ENCODE measurements at regions not wholly inside any gene's neighbourhood (a gene's known extent, or its start where the extent isn't known, plus 50 kb on each side); places are given as distances from the start of the nearest gene placed in this dataset.

DNA sequence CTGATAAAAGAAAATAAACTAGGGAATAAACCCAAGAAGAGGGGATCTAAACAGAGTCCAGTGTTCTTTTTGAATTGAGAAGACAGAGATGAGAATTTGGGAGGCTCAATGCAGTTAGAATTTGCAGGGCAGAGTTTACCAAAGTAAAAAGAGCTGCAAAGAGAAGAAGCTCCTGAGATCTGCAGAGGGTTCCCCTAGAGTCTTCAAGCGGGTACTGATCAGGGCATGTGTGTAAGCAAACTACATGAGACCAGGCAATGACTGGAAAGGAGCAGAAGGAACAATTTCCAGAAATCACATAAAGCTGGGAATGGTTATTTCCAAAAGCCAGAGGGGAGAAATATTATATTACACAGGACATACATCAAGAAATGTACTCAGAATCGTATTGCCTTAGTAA lies 58.1 kb upstream of the TES start:
- H3K4me1 ChIP-seq (ENCODE audit: low read depth), result no peaks in the 10 kb centered on the region
- no peak overlapping the region for H3K27ac ChIP-seq
- H3K4me3 ChIP-seq, result no peak overlapping the region
- no peak for TF ChIP-seq CTCF (IDR thresholded peaks at IDR 0.05; ENCODE audit: low read depth, low read length)
- DNase-seq (ENCODE audit: low read depth in 1 of 2, low spot score in 1 of 2), result no peak
- no peaks in the 10 kb centered on the region for H3K27me3 ChIP-seq
- no peaks in the 10 kb centered on the region for H3K9me3 ChIP-seq (ENCODE audit: low read depth)
- no peaks in the 10 kb centered on the region for H3K36me3 ChIP-seq

DNA sequence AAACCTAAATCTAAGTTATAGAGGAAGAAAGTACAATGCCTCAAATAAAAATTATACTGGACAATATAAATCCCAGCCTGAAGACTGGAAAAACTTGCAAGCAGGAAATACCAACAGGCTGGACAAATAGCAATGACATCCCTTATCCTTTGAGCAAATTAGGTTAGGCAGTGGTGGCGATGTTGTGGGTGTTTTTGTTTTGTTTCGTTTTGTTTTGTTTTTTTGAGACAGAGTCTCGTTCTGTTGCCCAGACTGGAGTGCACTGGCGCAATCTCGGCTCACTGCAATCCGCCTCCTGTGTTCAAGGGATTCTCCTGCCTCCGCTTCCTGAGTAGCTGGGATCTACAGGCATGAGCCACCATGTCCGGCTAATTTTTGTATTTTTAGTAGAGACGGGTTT lies 57.3 kb upstream of the TES start:
- DNase-seq (ENCODE audit: low read depth in 1 of 2, low spot score in 1 of 2), result no peak

GRCh38 chr7:116159711-116160110 lies 50.6 kb upstream of the TES start:
- Histone ChIP-seq H3K9me3 (ENCODE audit: low read depth) (no peaks in the 10 kb centered on the region), H3K4me3 (no peak overlapping the region), H3K36me3 (no peaks in the 10 kb centered on the region), H3K4me1 (ENCODE audit: low read depth) (peaks cover 11% of the 10 kb centered on the region), H3K27me3 (no peaks in the 10 kb centered on the region), H3K27ac (no peak overlapping the region)
- no peak for DNase-seq (ENCODE audit: low read depth in 1 of 2, low spot score in 1 of 2)
- TF ChIP-seq CTCF (IDR thresholded peaks at IDR 0.05; ENCODE audit: low read depth, low read length), result no peak

More for the DNA sequence above, 57.3 kb upstream of the TES start:
- Histone ChIP-seq H3K27me3 (no peaks in the 10 kb centered on the region), H3K4me3 (no peak overlapping the region), H3K36me3 (no peaks in the 10 kb centered on the region), H3K4me1 (ENCODE audit: low read depth) (no peaks in the 10 kb centered on the region), H3K27ac (no peak overlapping the region), H3K9me3 (ENCODE audit: low read depth) (no peaks in the 10 kb centered on the region)
- TF ChIP-seq CTCF (IDR thresholded peaks at IDR 0.05; ENCODE audit: low read depth, low read length), result no peak
